GM13976 (cell line): ENCODE measurements at regions not wholly inside any gene's neighbourhood (a gene's known extent, or its start where the extent isn't known, plus 50 kb on each side); places are given as distances from the start of the nearest gene placed in this dataset.

ENCODE experiments used
- DNase-seq: peaks from one replicate; pipeline ENCODE4 v3.0.0; 2012; ENCODE audit warnings: low spot score
- in situ Hi-C: fragments of 300-500 bp; cut with MboI; formaldehyde crosslinking; loops from one replicate; pipeline ENCODE4 v1.12.0; 2022; ENCODE audit warnings: low sequenced_read_pairs, mixed read lengths, inconsistent platforms; ENCODE audit not compliant: unreplicated experiment
- TF ChIP-seq, protein P1 (sequence below): IDR thresholded peaks from 2 replicates; pipeline ENCODE4 v1.5.1; 2012; ENCODE audit warnings: borderline replicate concordance, mild to moderate bottlenecking; ENCODE audit not compliant: insufficient read depth; ENCODE audit errors: extremely low read depth, missing control alignments, control extremely low read depth

DNA sequence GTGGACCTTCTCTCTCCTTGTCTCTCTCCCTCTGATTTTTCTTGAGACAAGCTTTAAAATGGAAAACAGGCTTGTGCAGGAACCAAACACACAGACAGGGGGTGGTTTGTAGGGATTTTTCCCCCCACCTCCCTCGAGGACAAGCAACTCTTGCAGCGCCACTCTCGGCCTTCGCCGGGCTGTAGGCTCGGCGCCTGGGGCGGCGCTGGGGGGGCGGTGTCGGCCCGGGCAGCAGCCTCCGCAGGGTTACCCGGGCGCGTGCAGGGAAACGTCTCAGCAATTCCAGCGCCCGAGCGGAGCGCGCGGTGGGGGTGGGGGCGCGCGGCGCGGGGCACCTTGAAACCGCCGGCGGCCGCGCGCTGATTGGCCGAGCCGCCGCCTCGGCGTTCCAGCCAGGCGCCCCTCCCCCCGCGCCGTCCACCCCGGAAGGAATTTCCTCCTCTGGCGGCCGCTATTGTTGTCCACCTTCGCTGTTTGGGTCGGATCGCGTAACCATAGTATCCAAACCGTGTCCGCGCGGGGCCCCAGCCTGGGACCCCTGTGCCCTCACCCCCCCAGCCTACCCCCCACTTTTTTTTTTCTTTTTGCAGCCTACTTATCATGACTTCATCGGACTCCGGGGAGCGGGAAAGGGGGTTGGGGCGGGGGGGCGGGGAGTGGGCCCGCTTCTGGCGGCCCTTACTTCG is 59.8 kb upstream of the ACOT11 start:
- DNase-seq = peak; percentile 90
- in situ Hi-C loops = loop anchor here (25.0 kb wide), 1 partner anchor 376 kb away; no protein-coding TSS in a partner anchor
- TF ChIP-seq, protein P1, sequence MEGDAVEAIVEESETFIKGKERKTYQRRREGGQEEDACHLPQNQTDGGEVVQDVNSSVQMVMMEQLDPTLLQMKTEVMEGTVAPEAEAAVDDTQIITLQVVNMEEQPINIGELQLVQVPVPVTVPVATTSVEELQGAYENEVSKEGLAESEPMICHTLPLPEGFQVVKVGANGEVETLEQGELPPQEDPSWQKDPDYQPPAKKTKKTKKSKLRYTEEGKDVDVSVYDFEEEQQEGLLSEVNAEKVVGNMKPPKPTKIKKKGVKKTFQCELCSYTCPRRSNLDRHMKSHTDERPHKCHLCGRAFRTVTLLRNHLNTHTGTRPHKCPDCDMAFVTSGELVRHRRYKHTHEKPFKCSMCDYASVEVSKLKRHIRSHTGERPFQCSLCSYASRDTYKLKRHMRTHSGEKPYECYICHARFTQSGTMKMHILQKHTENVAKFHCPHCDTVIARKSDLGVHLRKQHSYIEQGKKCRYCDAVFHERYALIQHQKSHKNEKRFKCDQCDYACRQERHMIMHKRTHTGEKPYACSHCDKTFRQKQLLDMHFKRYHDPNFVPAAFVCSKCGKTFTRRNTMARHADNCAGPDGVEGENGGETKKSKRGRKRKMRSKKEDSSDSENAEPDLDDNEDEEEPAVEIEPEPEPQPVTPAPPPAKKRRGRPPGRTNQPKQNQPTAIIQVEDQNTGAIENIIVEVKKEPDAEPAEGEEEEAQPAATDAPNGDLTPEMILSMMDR = no peak

- TF ChIP-seq, protein P1 = no peak
- in situ Hi-C loops = loop anchor here (25.0 kb wide), 1 partner anchor 375 kb away; no protein-coding TSS in a partner anchor
- DNase-seq = no peak
These were observed 60.4 kb upstream of the ACOT11 start for GRCh38 chr1:54487571-54488050.

GRCh38 chr1:54486907-54487306 is 61.1 kb upstream of the ACOT11 start:
- no peak for DNase-seq
- in situ Hi-C loops = loop anchor here (25.0 kb wide), 1 partner anchor 375 kb away; no protein-coding TSS in a partner anchor
- TF ChIP-seq, protein P1 = no peak

DNA sequence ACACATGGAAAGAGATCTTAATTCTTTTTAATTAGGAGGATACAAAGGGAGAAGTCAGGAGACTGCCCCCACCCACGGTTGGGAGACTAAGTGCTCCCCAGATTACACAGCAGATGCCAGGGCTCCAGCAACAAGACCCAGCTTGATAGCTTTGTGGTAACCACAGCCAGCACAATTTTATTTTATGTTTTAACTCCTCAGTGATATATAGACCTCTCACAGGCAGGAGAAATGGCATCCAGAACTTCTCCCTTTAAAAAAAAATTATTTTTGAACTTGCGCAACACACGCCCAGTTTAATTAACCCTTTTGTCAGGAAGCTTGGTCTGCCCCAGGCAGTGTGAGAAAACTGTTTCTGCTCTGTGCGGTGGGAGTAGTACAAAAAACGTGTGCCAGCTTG is 62.6 kb upstream of the ACOT11 start:
- in situ Hi-C loops = loop anchor here (25.0 kb wide), 1 partner anchor 373 kb away; no protein-coding TSS in a partner anchor
- no peak for DNase-seq
- TF ChIP-seq, protein P1 = no peak

GRCh38 chr1:54483875-54484437 is 64.1 kb upstream of the ACOT11 start:
- TF ChIP-seq, protein P1 = no peak
- no peak for DNase-seq
- in situ Hi-C loops = loop anchor here (25.0 kb wide), 1 partner anchor 372 kb away; no protein-coding TSS in a partner anchor

DNA sequence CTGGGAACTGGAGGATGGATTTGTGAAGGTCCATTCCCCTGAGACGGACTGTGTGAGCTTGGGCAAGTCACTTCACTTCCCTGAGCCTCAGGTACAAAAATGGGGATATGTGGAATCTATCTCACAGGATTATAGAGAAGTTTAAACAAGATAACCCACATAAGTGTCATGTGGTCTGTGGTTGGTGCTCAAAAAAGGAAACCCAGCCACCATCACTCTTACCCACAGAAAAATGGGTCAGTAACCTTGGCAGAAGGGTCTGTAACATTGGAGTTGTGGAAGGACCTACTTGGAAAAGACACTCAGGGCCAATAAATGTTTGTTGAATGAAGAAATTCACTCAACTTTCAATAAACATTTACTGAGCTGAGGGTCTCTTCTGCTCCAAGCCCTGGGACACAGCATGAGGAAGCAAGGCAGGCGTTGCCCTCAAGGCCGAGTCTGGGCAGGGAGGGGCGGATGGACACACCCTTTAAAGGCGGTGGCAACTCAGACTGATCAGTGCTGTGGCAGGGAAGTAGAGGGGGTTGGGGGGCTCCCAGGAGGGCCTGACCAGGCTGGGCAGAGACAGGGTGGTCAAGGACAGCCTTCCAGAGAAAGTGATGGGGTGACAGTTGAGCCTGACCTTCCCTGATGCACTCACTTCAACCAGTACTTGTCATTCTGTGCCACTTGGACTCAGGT is 66.7 kb upstream of the ACOT11 start:
- TF ChIP-seq, protein P1 = no peak
- in situ Hi-C loops = loop anchor here (25.0 kb wide), 1 partner anchor 369 kb away; no protein-coding TSS in a partner anchor
- no peak for DNase-seq
